ENCODE measurements at regions not wholly inside any gene's neighbourhood (a gene's known extent, or its start where the extent isn't known, plus 50 kb on each side); places are given as distances from the start of the nearest gene placed in this dataset.

DNA sequence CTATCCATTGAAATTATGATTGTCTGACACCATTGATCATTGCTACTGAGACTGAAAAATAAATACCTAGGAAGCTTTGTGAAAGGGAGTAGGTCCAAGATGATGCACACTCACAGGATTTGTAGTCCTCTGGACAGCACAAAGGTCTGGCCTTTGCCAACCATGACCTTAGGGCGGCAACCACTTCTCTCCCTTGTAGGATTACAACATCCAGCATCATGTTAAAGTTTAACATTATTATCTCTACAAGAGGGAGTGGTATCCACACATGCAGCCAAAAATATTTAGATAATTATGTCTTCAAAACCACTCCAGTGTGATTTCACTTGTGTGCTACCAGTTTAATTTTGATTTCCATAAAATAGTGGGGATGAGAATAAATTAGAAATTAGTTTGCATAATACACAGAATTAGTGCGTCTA lies 51.1 kb upstream of the NHSL1 start:
- no peak for DNase-seq

DNA sequence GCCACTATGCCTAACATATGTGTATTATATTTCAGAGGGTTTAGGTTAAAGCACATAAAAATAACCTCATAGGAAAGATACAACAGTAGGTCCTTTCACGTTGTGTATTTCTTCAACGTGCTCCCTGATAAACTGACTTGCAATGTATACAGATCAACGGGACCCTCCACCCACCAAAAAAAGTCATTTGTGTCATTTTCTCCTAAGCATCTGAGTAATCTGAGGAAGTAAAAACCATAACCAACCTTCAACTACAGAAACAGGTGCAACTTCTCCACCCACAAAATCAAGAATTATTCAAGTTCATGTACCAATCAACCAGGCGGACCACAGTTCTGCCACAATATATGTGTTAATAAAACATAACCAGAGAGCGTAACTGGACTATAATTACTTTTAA lies 54.9 kb upstream of the NHSL1 start:
- DNase-seq: no peak

GRCh38 chr6:138555421-138555988 lies 56.2 kb upstream of the NHSL1 start:
- DNase-seq: no peak

DNA sequence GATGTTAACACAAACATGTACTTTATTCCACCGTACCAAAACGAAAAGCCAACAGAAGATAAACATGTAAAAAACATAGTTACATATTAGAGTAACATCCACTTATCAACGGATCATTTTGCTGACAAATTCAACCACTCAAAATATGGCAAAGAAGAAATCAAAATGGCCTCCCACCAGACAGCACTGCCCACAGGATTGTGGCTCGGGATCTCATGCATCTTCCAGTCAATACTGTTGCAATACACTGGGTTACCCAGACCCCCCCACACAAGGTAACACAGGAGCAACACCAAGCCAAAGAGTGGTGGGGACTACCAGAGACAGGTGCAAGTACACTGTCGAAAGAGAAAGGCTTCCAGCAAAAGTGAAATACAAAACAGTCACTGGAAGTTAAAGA lies 57.9 kb upstream of the NHSL1 start:
- DNase-seq: no peak

GRCh38 chr6:138559143-138559542 lies 59.8 kb upstream of the NHSL1 start:
- no peak for DNase-seq

GRCh38 chr6:138560130-138560860 lies 61.0 kb upstream of the NHSL1 start:
- no peak for DNase-seq

GRCh38 chr6:138562691-138563090 lies 63.4 kb upstream of the NHSL1 start:
- DNase-seq: no peak

- no peak for DNase-seq
These were observed 63.9 kb upstream of the NHSL1 start for GRCh38 chr6:138563231-138563630.

DNA sequence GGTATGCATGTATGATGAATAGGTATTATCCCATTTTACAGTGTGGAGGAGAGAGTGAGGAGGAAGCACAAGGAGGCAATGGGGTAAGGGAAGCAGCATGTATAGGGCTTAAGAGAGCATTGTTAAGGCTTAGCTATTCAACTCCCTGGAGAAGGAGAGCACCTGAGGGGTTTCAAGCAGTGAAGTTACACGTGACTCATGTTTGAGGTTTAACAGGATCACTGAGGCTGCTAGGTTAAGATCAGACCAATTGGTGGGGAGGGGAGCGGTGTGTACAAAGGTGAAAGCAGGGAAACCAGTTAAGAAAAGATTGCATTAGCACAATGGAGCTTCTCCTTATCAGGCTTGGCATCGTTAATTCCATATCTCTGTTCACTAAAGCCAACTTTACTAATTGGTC lies 64.4 kb upstream of the NHSL1 start:
- no peak for DNase-seq

GRCh38 chr6:138564170-138564721 lies 65.0 kb upstream of the NHSL1 start:
- no peak for DNase-seq

- DNase-seq: no peak
These were observed 67.8 kb upstream of the NHSL1 start for GRCh38 chr6:138567052-138567451.

- DNase-seq: no peak
These were observed 69.7 kb upstream of the NHSL1 start for GRCh38 chr6:138568997-138569396.

- no peak for DNase-seq
These were observed 70.3 kb upstream of the NHSL1 start for GRCh38 chr6:138569554-138569953.

DNA sequence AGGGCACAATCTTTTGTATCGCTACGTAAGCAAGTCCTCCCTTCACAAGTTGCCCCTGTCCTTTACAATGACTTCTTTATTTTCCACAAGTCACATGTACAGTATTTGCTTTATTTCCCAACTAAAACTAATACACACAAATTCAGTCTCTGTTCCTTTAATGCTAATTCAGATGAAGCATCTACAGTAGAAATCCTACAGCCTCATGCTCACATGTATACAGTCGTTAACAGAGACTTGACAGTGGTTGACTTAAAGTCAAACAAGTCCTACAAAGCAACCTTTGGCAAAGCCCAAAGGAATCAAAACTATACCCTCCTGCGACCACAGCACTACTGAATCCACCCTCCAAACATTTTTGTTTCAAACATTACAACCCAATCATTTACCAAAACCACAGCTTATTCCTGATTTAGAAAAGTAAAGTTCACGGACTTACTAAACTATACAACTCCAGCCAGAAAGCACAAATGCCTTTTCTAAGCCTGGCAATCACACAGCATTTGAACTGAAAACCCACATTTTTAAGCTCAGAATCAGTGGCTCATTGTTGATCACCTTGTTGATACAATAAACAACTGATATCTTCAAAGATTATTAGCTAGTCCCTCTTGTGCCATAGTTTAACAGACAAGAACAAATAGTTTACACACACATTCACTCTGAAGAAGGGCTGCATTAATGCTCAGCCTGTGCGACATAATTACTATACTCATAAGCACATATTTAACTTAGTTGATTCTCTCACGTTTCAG lies 70.9 kb upstream of the NHSL1 start:
- no peak for DNase-seq

GRCh38 chr6:138570725-138571029 lies 71.4 kb upstream of the NHSL1 start:
- DNase-seq: no peak

- DNase-seq: no peak
These were observed 71.9 kb upstream of the NHSL1 start for GRCh38 chr6:138571181-138571580.

DNA sequence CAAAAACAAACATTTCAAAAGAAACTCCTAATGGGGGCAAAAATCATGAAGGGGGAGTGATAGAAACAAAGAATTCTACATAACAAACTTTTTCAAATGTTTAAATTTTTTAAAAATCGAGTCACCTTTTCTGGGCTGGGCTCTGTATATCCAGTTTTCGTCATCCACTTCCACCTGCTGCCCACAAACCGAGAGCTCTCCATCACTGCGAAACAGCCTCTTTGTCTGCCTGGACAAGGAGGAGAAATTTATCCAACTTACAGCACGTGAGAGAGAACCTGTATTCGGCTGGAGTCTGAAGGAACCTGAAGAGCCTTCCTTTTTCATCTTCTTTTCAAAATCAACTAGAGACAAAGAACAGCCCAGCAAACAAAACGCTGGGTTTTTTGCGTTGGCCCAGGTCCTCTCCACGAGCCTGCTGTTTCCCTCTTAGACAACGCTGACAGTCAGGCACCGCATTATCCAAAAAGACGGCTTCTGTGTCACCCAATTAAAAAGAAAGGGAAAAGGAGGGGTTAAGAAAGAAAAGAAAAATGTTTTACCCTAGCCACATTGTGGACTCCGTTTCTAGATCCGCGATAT lies 72.4 kb upstream of the NHSL1 start:
- no peak for DNase-seq

DNA sequence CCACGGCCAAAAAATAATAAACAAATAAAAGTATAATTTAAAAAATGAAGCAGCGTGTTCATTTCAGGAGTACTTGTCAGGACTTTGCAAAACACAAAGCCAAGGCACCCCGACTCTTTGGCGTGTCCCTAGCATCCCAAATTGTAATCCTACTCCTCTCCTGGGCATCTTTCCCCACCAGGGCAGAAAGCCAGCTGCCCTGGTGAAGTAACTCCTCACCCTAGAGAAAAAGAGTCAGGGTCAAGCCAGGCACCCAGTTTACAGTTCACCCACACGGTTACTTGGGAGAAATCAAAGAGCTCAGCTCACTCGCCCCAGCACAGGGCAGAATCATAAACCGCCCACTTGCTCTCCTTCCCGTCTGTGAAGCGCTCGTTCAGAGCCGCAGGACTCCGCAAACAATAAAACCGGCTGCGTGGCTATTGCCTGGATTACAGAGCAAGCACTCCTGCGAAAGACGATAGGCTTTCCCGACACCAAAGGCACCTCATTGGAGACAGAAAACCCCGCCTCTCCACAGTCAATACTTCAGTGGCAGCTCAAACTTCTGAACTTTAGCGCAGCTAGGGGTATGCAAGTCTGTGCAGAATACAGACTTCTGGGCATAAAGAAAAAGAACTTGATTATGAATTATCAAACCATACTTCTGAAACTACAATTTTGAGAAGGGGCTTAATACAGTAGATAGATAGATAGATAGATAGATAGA lies 73.0 kb upstream of the NHSL1 start:
- peak; percentile 88 for DNase-seq

DNA sequence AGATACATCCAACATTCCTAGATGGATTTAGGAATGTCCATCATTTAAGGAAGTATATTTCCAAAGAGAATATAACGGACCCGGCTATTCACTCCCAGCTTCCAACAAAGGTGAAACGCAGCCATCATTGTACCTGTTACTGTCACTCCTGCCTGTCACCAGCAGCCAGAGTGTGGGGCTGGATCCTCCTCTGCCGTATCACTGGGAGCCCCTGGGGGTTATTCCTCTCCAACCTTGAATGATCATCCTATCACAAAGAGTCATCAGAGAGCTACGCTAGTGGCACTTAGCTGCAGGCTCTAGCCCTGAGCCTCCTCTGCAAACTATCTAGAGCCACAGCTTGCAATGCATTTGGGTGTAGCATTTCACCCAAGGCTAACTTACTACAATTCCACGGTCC lies 73.6 kb upstream of the NHSL1 start:
- DNase-seq: no peak

- no peak for DNase-seq
These were observed 76.0 kb upstream of the NHSL1 start for GRCh38 chr6:138575257-138575656.

DNA sequence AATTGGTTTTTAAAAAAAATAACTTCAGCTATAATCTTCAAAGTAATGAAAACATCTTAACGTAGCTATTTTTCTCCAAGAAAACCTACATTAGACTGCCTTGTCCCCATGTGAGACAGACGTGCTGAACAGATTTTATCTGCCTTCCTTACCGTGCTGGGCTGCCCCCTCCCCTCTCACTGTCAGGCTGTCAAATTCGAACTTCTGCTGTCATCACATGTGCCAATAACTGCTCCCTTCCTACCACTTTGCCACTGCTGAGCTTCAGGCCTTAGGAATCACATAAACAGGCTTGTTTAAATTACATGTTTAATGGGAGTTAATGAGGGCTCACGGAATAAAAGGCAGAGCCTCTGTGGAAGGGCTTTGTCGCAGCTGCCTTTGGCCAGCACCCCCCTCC lies 77.0 kb upstream of the NHSL1 start:
- no peak for DNase-seq

- no peak for DNase-seq
These were observed 78.0 kb upstream of the NHSL1 start for GRCh38 chr6:138577151-138577915.

All from femur (tissue), 1 donor.